GM23338 (cell line): ENCODE measurements at regions not wholly inside any gene's neighbourhood (a gene's known extent, or its start where the extent isn't known, plus 50 kb on each side); places are given as distances from the start of the nearest gene placed in this dataset.

ENCODE experiments used
- REST ChIP-seq: IDR thresholded peaks from one replicate; pipeline ENCODE4 v1.6.1; 2018; ENCODE audit warnings: antibody characterized with exemption; ENCODE audit not compliant: unreplicated experiment
- STAT1 ChIP-seq: IDR thresholded peaks from one replicate; pipeline ENCODE4 v1.6.1; 2016; ENCODE audit warnings: antibody characterized with exemption; ENCODE audit not compliant: unreplicated experiment

GRCh38 chr2:172377408-172377807 is 50.0 kb upstream of the ITGA6 start (continued):
- TF ChIP-seq REST (no peak), STAT1 (no peak)
